ENCODE measurements at regions not wholly inside any gene's neighbourhood (a gene's known extent, or its start where the extent isn't known, plus 50 kb on each side); places are given as distances from the start of the nearest gene placed in this dataset.

- peaks cover 55% of the 10 kb centered on the region for H3K27me3 ChIP-seq
- TF ChIP-seq CTCF (IDR thresholded peaks at IDR 0.05), result no peak
- H3K36me3 ChIP-seq, result no peaks in the 10 kb centered on the region
- H3K4me3 ChIP-seq (ENCODE audit: low read depth in 1 of 2, low read length in 1 of 2), result no peak overlapping the region
- no peaks in the 10 kb centered on the region for H3K9me3 ChIP-seq
- no peak overlapping the region for H3K27ac ChIP-seq
- H3K4me1 ChIP-seq (ENCODE audit: control insufficient read depth in 1 of 2, insufficient read depth in 1 of 2, low read depth in 1 of 2, low read length in 1 of 2), result no peaks in the 10 kb centered on the region
These were observed 59.6 kb upstream of the PAX6 start for GRCh38 chr11:31870609-31871309.

GRCh38 chr11:31869986-31870385, 58.9 kb upstream of the PAX6 start:
- Histone ChIP-seq H3K4me1 (ENCODE audit: control insufficient read depth in 1 of 2, insufficient read depth in 1 of 2, low read depth in 1 of 2, low read length in 1 of 2) (no peaks in the 10 kb centered on the region), H3K4me3 (ENCODE audit: low read depth in 1 of 2, low read length in 1 of 2) (no peak overlapping the region), H3K27me3 (peaks cover 48% of the 10 kb centered on the region), H3K27ac (no peak overlapping the region), H3K9me3 (no peaks in the 10 kb centered on the region), H3K36me3 (no peaks in the 10 kb centered on the region)
- TF ChIP-seq CTCF (IDR thresholded peaks at IDR 0.05), result no peak

GRCh38 chr11:31865606-31866300, 54.6 kb upstream of the PAX6 start:
- no peaks in the 10 kb centered on the region for H3K9me3 ChIP-seq
- TF ChIP-seq CTCF (IDR thresholded peaks at IDR 0.05), result no peak

GRCh38 chr11:31863170-31863832, 52.2 kb upstream of the PAX6 start:
- H3K9me3 ChIP-seq, result no peaks in the 10 kb centered on the region
- H3K36me3 ChIP-seq, result no peaks in the 10 kb centered on the region
- no peak overlapping the region for H3K4me3 ChIP-seq (ENCODE audit: low read depth in 1 of 2, low read length in 1 of 2)
- peaks cover 4% of the 10 kb centered on the region for H3K27me3 ChIP-seq
- TF ChIP-seq CTCF (IDR thresholded peaks at IDR 0.05), result no peak
- H3K4me1 ChIP-seq (ENCODE audit: control insufficient read depth in 1 of 2, insufficient read depth in 1 of 2, low read depth in 1 of 2, low read length in 1 of 2), result no peaks in the 10 kb centered on the region
- no peak overlapping the region for H3K27ac ChIP-seq

More at GRCh38 chr11:31865606-31866300, 54.6 kb upstream of the PAX6 start:
- H3K27me3 ChIP-seq, result peaks cover 12% of the 10 kb centered on the region
- H3K36me3 ChIP-seq, result no peaks in the 10 kb centered on the region
- no peak overlapping the region for H3K4me3 ChIP-seq (ENCODE audit: low read depth in 1 of 2, low read length in 1 of 2)
- no peak overlapping the region for H3K27ac ChIP-seq
- H3K4me1 ChIP-seq (ENCODE audit: control insufficient read depth in 1 of 2, insufficient read depth in 1 of 2, low read depth in 1 of 2, low read length in 1 of 2), result no peaks in the 10 kb centered on the region

- Histone ChIP-seq H3K27ac (no peak overlapping the region), H3K4me1 (ENCODE audit: control insufficient read depth in 1 of 2, insufficient read depth in 1 of 2, low read depth in 1 of 2, low read length in 1 of 2) (no peaks in the 10 kb centered on the region), H3K4me3 (ENCODE audit: low read depth in 1 of 2, low read length in 1 of 2) (no peak overlapping the region), H3K9me3 (no peaks in the 10 kb centered on the region), H3K36me3 (no peaks in the 10 kb centered on the region), H3K27me3 (peaks cover 11% of the 10 kb centered on the region)
- TF ChIP-seq CTCF (IDR thresholded peaks at IDR 0.05), result no peak
These were observed 49.9 kb upstream of the PAX6 start for GRCh38 chr11:31861011-31861410.

Data from neutrophil (primary cell).